Astrocyte (in vitro differentiated cells and primary cell): ENCODE measurements at regions not wholly inside any gene's neighbourhood (a gene's known extent, or its start where the extent isn't known, plus 50 kb on each side); places are given as distances from the start of the nearest gene placed in this dataset.

Experiments
- CTCF ChIP-seq: IDR thresholded peaks from 2 replicates; pipeline ENCODE4 v1.5.1; 2011; ENCODE audit warnings: low read depth, mild to moderate bottlenecking, inconsistent platforms, low read length, moderate library complexity; ENCODE audit not compliant: insufficient read depth
- EZH2 ChIP-seq: IDR thresholded peaks from 2 replicates; pipeline ENCODE4 v1.6.1; 2012; ENCODE audit warnings: mild to moderate bottlenecking, low read length, inconsistent platforms; ENCODE audit not compliant: insufficient read depth

DNA sequence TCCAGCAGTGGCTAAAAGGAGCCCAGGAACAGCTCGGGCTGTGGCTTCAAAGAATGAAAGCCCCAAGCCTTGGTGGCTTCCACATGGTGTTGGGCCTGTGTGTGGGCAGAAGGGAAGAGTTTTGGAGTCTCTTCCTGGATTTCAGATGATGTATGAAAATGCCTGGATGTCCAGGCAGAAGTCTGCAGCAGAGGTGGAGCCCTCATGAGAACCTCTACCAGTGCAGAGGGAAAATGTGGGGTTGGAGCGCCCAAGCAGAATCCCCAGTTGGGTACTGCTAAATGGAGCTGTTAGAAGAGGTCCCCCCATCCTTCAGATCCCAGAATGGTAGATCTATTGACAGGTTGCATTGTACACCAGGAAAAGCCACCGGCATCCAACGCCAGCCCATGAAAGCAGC is 412.1 kb downstream of the TDRD15 start:
- TF ChIP-seq CTCF (no peak), EZH2 (no peak)
